WTC11 (cell line): ENCODE measurements at regions not wholly inside any gene's neighbourhood (a gene's known extent, or its start where the extent isn't known, plus 50 kb on each side); places are given as distances from the start of the nearest gene placed in this dataset.

Experiments
- CBFB ChIP-seq: sonication (generic); formaldehyde crosslinking; IDR thresholded peaks from 2 replicates; pipeline ENCODE4 v1.8.1; 2022; ENCODE audit warnings: mild to moderate bottlenecking, low read depth, missing genetic modification reagents
- TCF7 ChIP-seq: sonication (generic); formaldehyde crosslinking; IDR thresholded peaks from 2 replicates; pipeline ENCODE4 v1.8.0; 2022; ENCODE audit warnings: mild to moderate bottlenecking, low read depth, missing genetic modification reagents, moderate library complexity
- ZNF121 ChIP-seq: sonication (generic); formaldehyde crosslinking; IDR thresholded peaks from 2 replicates; pipeline ENCODE4 v1.8.0; 2023; ENCODE audit warnings: missing genetic modification reagents
- ZNF232 ChIP-seq: sonication (generic); formaldehyde crosslinking; IDR thresholded peaks from 2 replicates; pipeline ENCODE4 v1.8.0; 2022; ENCODE audit warnings: mild to moderate bottlenecking, missing genetic modification reagents
- ZNF416 ChIP-seq: fragments of 250-450 bp; sonication (Bioruptor Pico); IDR thresholded peaks from 2 replicates; pipeline ENCODE4 v1.9.0; 2021; ENCODE audit warnings: mild to moderate bottlenecking, inconsistent platforms
- TF ChIP-seq, protein P1 (sequence below): sonication (generic); formaldehyde crosslinking; conservative IDR thresholded peaks from 2 replicates; pipeline ENCODE4 v1.8.1; 2023; ENCODE audit warnings: mild to moderate bottlenecking, low read depth, missing genetic modification reagents, moderate library complexity
- TF ChIP-seq, protein P2 (sequence below): sonication (generic); formaldehyde crosslinking; IDR thresholded peaks from 2 replicates; pipeline ENCODE4 v1.8.0; 2022; ENCODE audit warnings: mild to moderate bottlenecking, missing genetic modification reagents

DNA sequence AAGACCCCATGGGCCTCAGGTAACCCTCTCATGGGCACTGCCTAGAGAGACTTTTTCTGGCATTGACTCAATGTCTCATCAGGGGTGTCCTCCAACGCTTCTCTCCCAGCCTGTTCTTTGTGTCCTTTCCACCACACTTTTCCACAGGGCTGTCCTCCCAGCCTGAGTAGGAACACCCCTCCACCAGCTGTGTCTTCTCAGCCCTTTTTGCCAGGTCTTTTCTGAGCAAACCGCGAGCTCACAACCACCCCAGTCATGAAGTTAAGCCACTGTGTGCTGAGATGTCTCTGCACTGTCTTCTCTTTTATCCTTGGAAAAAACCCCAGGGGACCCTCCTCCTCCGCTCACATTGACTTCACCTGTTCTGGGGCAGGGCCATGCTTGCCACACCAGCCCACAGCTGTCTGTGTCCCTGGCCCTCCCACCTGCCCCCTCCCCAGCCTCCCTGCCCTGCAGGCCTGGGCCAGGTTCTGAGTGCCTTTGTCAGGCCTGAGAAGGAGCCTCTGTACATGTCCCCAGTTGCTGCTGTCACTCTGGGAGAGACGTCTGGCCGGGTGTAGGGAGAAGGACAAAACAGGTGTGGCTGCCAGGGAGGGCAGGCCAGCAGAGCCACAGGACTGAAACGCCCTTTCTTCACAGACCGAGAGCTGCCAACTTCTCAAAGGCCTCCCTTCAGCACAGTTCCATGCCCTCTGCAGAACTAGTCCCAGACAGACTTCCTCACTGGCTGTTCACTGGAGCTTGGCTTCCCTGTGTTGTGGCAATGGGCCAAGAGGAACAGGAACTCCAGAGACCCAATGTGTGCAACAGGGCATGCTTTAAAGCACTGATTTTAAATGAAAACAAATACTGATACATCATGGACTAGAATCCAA is 50.5 kb upstream of the PNMA1 start:
- TF ChIP-seq, protein P1, sequence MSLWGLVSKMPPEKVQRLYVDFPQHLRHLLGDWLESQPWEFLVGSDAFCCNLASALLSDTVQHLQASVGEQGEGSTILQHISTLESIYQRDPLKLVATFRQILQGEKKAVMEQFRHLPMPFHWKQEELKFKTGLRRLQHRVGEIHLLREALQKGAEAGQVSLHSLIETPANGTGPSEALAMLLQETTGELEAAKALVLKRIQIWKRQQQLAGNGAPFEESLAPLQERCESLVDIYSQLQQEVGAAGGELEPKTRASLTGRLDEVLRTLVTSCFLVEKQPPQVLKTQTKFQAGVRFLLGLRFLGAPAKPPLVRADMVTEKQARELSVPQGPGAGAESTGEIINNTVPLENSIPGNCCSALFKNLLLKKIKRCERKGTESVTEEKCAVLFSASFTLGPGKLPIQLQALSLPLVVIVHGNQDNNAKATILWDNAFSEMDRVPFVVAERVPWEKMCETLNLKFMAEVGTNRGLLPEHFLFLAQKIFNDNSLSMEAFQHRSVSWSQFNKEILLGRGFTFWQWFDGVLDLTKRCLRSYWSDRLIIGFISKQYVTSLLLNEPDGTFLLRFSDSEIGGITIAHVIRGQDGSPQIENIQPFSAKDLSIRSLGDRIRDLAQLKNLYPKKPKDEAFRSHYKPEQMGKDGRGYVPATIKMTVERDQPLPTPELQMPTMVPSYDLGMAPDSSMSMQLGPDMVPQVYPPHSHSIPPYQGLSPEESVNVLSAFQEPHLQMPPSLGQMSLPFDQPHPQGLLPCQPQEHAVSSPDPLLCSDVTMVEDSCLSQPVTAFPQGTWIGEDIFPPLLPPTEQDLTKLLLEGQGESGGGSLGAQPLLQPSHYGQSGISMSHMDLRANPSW, result no peak
- TF ChIP-seq ZNF121 (no peak), CBFB (CRISPR knock-in tag) (no peak), ZNF232 (CRISPR knock-in tag) (no peak), TCF7 (CRISPR knock-in tag) (no peak), ZNF416 (CRISPR knock-in tag) (no peak)
- TF ChIP-seq, protein P2, sequence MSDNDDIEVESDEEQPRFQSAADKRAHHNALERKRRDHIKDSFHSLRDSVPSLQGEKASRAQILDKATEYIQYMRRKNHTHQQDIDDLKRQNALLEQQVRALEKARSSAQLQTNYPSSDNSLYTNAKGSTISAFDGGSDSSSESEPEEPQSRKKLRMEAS, result no peak
